HepG2 (cell line): ENCODE measurements at regions not wholly inside any gene's neighbourhood (a gene's known extent, or its start where the extent isn't known, plus 50 kb on each side); places are given as distances from the start of the nearest gene placed in this dataset.

Experiments used
- ATAC-seq: fragments of 200-7000 bp; cut with Tn5 transposase; 3 replicates; pipeline ENCODE4 v1.9.1; 2020; ENCODE audit warnings: mild to moderate bottlenecking, moderate library complexity
- BruUV-seq: library from RNA; stranded (reverse); fragments of 400-500 nt; replicated peaks from 2 replicates; lab custom pipeline; 2021; lab: Mats Ljungman, UMichigan
- CTCF ChIA-PET: fragments of 300-600 bp; formaldehyde crosslinking; extraction: SDS; loops from one replicate; lab custom pipeline; 2021; ENCODE audit warnings: low total read pairs, inconsistent platforms, low intra/inter-chr PET ratio; lab: Yijun Ruan, JAX
- POLR2A ChIA-PET: fragments of 350-600 bp; sonication (Branson Sonifier 250); formaldehyde crosslinking; loops from one replicate; lab custom pipeline; 2020; ENCODE audit warnings: antibody characterized with exemption, inconsistent platforms; lab: Yijun Ruan, JAX
- DNase-seq: peaks from one replicate; pipeline ENCODE4 v3.0.0-alpha.2; 2015; ENCODE audit warnings: low spot score
- FAIRE-seq: peaks from 3 replicates; lab custom pipeline; 2011; peaks lifted over from hg19 to GRCh38; lab: Jason Lieb, UNC
- H2AFZ ChIP-seq: one replicate; pipeline ENCODE4 v1.6.1; 2011; ENCODE audit warnings: low read length, inconsistent platforms
- H3K27ac ChIP-seq: fragments of 300-600 bp; 3 replicates; pipeline ENCODE4 v1.8.0; 2011; ENCODE audit warnings: mixed run types, mild to moderate bottlenecking, mixed read lengths, low read length, inconsistent platforms; ENCODE audit not compliant: insufficient read depth; ENCODE audit errors: extremely low read length
- H3K27me3 ChIP-seq, 2 experiments: fragments of 200-600 bp in 1 of 2; 2 replicates in 1 of 2; 3 replicates in 1 of 2; pipeline versions ENCODE4 v1.6.0 to v1.8.0; 2011; ENCODE audit warnings: low read length in 2 of 2, mild to moderate bottlenecking in 2 of 2, moderate library complexity in 2 of 2, inconsistent platforms in 1 of 2; ENCODE audit not compliant: insufficient read depth in 2 of 2, control insufficient read depth in 1 of 2
- H3K36me3 ChIP-seq, 2 experiments: fragments of 200-600 bp in 1 of 2; replicated peaks in 1 of 2; 2 replicates in 1 of 2; 3 replicates in 1 of 2; pipeline versions ENCODE4 v1.5.1 to v1.8.0; 2011; ENCODE audit warnings: low read length in 2 of 2, inconsistent platforms in 1 of 2; ENCODE audit not compliant: insufficient read depth in 2 of 2, control insufficient read depth in 1 of 2
- H3K4me1 ChIP-seq: 2 replicates; pipeline ENCODE4 v1.5.1; 2012; ENCODE audit warnings: low read length, inconsistent platforms; ENCODE audit not compliant: insufficient read depth
- H3K4me2 ChIP-seq: 2 replicates; pipeline ENCODE4 v1.6.0; 2011; ENCODE audit warnings: low read depth, low read length, inconsistent platforms
- H3K4me3 ChIP-seq, 3 experiments: fragments of 200-600 bp in 1 of 3; sonication (generic), shearing (Covaris generic) in 1 of 3; replicated peaks in 1 of 3; 2 replicates each; pipeline ENCODE4 v1.5.1; 2011 to 2016; ENCODE audit warnings: low read length in 3 of 3, inconsistent platforms in 2 of 3, low read depth in 2 of 3, mild to moderate bottlenecking in 2 of 3, control low read depth in 1 of 3, mixed read lengths in 1 of 3; ENCODE audit not compliant: insufficient read depth in 1 of 3
- H3K79me2 ChIP-seq: one replicate; pipeline ENCODE4 v1.6.1; 2011; ENCODE audit warnings: low read length, inconsistent platforms; ENCODE audit not compliant: insufficient read depth
- H3K9ac ChIP-seq: 2 replicates; pipeline ENCODE4 v1.6.0; 2011; ENCODE audit warnings: mild to moderate bottlenecking, low read depth, low read length, inconsistent platforms; ENCODE audit not compliant: insufficient read depth
- H3K9me3 ChIP-seq: 2 replicates; pipeline ENCODE4 v1.5.1; 2012; ENCODE audit warnings: mild to moderate bottlenecking, low read length
- H4K20me1 ChIP-seq: 2 replicates; pipeline ENCODE4 v1.6.0; 2011; ENCODE audit warnings: inconsistent platforms, mild to moderate bottlenecking, low read length, moderate library complexity; ENCODE audit not compliant: insufficient read depth
- ATF6 ChIP-seq: sonication (generic); formaldehyde crosslinking; conservative IDR thresholded peaks from 2 replicates; pipeline ENCODE4 v1.4.0; 2020; ENCODE audit warnings: missing genetic modification reagents
- GMEB1 ChIP-seq: sonication (generic); formaldehyde crosslinking; IDR thresholded peaks from 2 replicates; pipeline ENCODE4 v1.5.1; 2020; ENCODE audit warnings: missing genetic modification reagents, mild to moderate bottlenecking, borderline replicate concordance
- HMGXB4 ChIP-seq, 2 experiments: sonication (generic) in 1 of 2; formaldehyde crosslinking in 1 of 2; IDR thresholded peaks; 2 replicates each; pipeline versions ENCODE4 v1.4.0 to v1.6.1; 2018 to 2020; ENCODE audit warnings: missing genetic modification reagents in 2 of 2, borderline replicate concordance in 1 of 2, low read depth in 1 of 2, mild to moderate bottlenecking in 1 of 2, missing biosample characterization in 1 of 2
- MTA1 ChIP-seq: sonication (generic); formaldehyde crosslinking; IDR thresholded peaks from 2 replicates; pipeline ENCODE4 v1.4.0; 2020; ENCODE audit warnings: missing genetic modification reagents, mild to moderate bottlenecking, borderline replicate concordance
- PHF20 ChIP-seq: sonication (generic); formaldehyde crosslinking; IDR thresholded peaks from 2 replicates; pipeline ENCODE4 v1.5.0; 2020; ENCODE audit warnings: mild to moderate bottlenecking, missing genetic modification reagents
- SMARCC2 ChIP-seq: fragments of 450-650 bp; IDR thresholded peaks from 2 replicates; pipeline ENCODE4 v1.6.1; 2017; ENCODE audit warnings: antibody characterized with exemption, mild to moderate bottlenecking
- STAG1 ChIP-seq: sonication (generic); formaldehyde crosslinking; IDR thresholded peaks from 2 replicates; pipeline ENCODE4 v1.4.0; 2020; ENCODE audit warnings: missing genetic modification reagents
- ZNF232 ChIP-seq: sonication (generic); formaldehyde crosslinking; IDR thresholded peaks from 2 replicates; pipeline ENCODE4 v1.4.0; 2020; ENCODE audit warnings: missing genetic modification reagents, borderline replicate concordance
- ZNF530 ChIP-seq: sonication (generic); formaldehyde crosslinking; IDR thresholded peaks from 2 replicates; pipeline ENCODE4 v1.5.0; 2020; ENCODE audit warnings: low read depth, mild to moderate bottlenecking, missing genetic modification reagents
- ZNF567 ChIP-seq: sonication (generic); formaldehyde crosslinking; IDR thresholded peaks from 2 replicates; pipeline ENCODE4 v1.8.1; 2023; ENCODE audit warnings: mild to moderate bottlenecking, missing genetic modification reagents, borderline replicate concordance
- ZNF569 ChIP-seq: sonication (generic); formaldehyde crosslinking; IDR thresholded peaks from 2 replicates; pipeline ENCODE4 v1.5.0; 2020; ENCODE audit warnings: mild to moderate bottlenecking, missing genetic modification reagents, moderate library complexity, borderline replicate concordance
- ZNF574 ChIP-seq: sonication (generic); formaldehyde crosslinking; IDR thresholded peaks from 2 replicates; pipeline ENCODE4 v1.4.0; 2020; ENCODE audit warnings: missing genetic modification reagents
- ZNF777 ChIP-seq: sonication (generic); formaldehyde crosslinking; IDR thresholded peaks from 2 replicates; pipeline ENCODE4 v1.4.0; 2020; ENCODE audit warnings: missing genetic modification reagents
- ZNF883 ChIP-seq: sonication (generic); formaldehyde crosslinking; IDR thresholded peaks from 2 replicates; pipeline ENCODE4 v1.5.1; 2020; ENCODE audit warnings: mild to moderate bottlenecking, missing genetic modification reagents; ENCODE audit errors: not compliant biosample characterization
- WGBS: methylation state at CpG from one replicate; pipeline ENCODE4 v1.1.6; 2017; ENCODE audit warnings: low lambda C conversion rate; 5-methylcytosine and 5-hydroxymethylcytosine counted together
- in situ Hi-C: cut with HindIII; loops from 2 replicates; pipeline ENCODE4 v1.10.0; 2017; ENCODE audit warnings: low pct_unique_long_range_greater_than_20kb; ENCODE audit not compliant: extremely low pct_ligation_motif_present
- intact Hi-C: fragments of 100-400 bp; cut with micrococcal nuclease; formaldehyde crosslinking; loops from one replicate; pipeline ENCODE4 v1.10.0; 2022; ENCODE audit not compliant: unreplicated experiment

GRCh38 chr6:44740566-44741120 is 353.1 kb downstream of the CDC5L start:
- Histone ChIP-seq H2AFZ (no peak overlapping the region), H3K9me3 (no peaks in the 10 kb centered on the region), H3K27me3 (peaks cover 0 to 14% of the 10 kb centered on the region in 2 experiments; a peak in 3 of 5 replicates), H3K36me3 (no peaks in the 10 kb centered on the region), H3K4me1 (peaks cover 15% of the 10 kb centered on the region), H3K4me3 (no peak overlapping the region), H4K20me1 (no peaks in the 10 kb centered on the region), H3K27ac (no peak overlapping the region), H3K79me2 (no peaks in the 10 kb centered on the region), H3K4me2 (no peak overlapping the region), H3K9ac (no peak overlapping the region)
- ChIA-PET POLR2A (no interaction called here), CTCF (no interaction called here)
- 36% methylated on average over 8 of the region's 8 CpGs for WGBS
- no TSS peak for BruUV-seq
- in situ Hi-C loops (no loop called here), intact Hi-C loops (no loop called here)
- ATAC-seq (no peak), FAIRE-seq (no peak), DNase-seq (no peak)
- TF ChIP-seq HMGXB4 (CRISPR knock-in tag; IDR thresholded peaks at IDR 0.05; ENCODE audit: borderline replicate concordance in 1 of 2, low read depth in 1 of 2), result no peak
- TF ChIP-seq ATF6 (CRISPR knock-in tag), result no peak
- TF ChIP-seq MTA1, result no peak
- TF ChIP-seq ZNF777 (CRISPR knock-in tag), result no peak
- TF ChIP-seq ZNF883 (CRISPR knock-in tag), result no peak
- TF ChIP-seq ZNF569 (CRISPR knock-in tag), result no peak
- no peak for TF ChIP-seq STAG1 (CRISPR knock-in tag)
- TF ChIP-seq ZNF567, result no peak
- no peak for TF ChIP-seq SMARCC2
- TF ChIP-seq ZNF530 (CRISPR knock-in tag), result no peak
- no peak for TF ChIP-seq ZNF574 (CRISPR knock-in tag)
- no peak for TF ChIP-seq ZNF232 (CRISPR knock-in tag)
- no peak for TF ChIP-seq GMEB1 (CRISPR knock-in tag)
- no peak for TF ChIP-seq PHF20
